ENCODE measurements at regions not wholly inside any gene's neighbourhood (a gene's known extent, or its start where the extent isn't known, plus 50 kb on each side); places are given as distances from the start of the nearest gene placed in this dataset.

DNA sequence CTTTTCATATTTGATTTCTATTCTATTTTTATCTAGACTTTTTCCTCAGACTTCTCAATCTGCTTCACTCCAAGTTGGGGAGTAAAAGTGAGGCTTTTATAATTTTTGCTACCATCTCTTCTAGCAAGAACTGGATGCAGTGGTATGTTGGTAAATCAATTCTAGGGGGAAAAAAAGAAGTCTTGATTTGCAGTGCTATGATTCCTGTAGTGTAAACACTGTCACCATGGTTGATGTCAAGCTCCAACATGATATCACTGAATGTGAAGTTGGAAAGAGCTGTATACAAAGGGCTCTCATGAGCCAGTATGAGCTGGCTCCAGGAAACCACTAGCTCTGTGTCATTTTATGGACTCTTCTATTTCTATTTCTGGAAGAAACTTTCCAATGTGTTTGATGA, 439.2 kb downstream of the NTRK2 start:
- Histone ChIP-seq H3K4me1 (no peaks in the 10 kb centered on the region), H3K36me3 (no peaks in the 10 kb centered on the region), H3K4me3 (no peak overlapping the region), H3K9me3 (no peaks in the 10 kb centered on the region), H3K27ac (no peak overlapping the region), H3K27me3 (no peaks in the 10 kb centered on the region)
- DNase-seq (no peak), ATAC-seq (no peak)
- TF ChIP-seq, protein P1, sequence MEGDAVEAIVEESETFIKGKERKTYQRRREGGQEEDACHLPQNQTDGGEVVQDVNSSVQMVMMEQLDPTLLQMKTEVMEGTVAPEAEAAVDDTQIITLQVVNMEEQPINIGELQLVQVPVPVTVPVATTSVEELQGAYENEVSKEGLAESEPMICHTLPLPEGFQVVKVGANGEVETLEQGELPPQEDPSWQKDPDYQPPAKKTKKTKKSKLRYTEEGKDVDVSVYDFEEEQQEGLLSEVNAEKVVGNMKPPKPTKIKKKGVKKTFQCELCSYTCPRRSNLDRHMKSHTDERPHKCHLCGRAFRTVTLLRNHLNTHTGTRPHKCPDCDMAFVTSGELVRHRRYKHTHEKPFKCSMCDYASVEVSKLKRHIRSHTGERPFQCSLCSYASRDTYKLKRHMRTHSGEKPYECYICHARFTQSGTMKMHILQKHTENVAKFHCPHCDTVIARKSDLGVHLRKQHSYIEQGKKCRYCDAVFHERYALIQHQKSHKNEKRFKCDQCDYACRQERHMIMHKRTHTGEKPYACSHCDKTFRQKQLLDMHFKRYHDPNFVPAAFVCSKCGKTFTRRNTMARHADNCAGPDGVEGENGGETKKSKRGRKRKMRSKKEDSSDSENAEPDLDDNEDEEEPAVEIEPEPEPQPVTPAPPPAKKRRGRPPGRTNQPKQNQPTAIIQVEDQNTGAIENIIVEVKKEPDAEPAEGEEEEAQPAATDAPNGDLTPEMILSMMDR (IDR thresholded peaks at IDR 0.05), result no peak
- intact Hi-C loops (cut with DNase I), result no loop called here

DNA sequence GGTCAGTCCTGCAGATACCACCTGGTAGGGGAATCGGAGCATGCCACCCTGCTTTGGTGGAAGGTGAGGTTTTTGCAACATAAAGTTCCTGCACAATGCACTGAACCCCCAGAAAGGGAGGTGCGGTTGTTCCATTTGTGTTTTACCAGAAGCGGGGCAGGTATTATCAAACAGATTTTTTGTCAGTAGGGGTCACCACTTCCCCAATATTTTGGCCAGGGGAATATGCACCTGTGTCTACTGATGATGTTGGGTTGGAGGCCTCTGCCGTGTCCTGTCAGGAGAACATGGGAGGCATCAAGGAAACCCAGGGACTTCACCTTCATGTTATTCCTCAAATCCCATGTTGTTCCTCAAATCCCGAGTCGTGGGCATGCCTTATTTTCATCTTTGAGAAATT, 438.7 kb downstream of the NTRK2 start:
- no peaks in the 10 kb centered on the region for H3K4me1 ChIP-seq
- no peaks in the 10 kb centered on the region for H3K27me3 ChIP-seq
- H3K4me3 ChIP-seq, result no peak overlapping the region
- no peak overlapping the region for H3K27ac ChIP-seq
- DNase-seq (no peak), ATAC-seq (no peak)
- no peaks in the 10 kb centered on the region for H3K36me3 ChIP-seq
- intact Hi-C loops (cut with DNase I), result no loop called here
- TF ChIP-seq, protein P1 (IDR thresholded peaks at IDR 0.05), result no peak
- H3K9me3 ChIP-seq, result no peaks in the 10 kb centered on the region

DNA sequence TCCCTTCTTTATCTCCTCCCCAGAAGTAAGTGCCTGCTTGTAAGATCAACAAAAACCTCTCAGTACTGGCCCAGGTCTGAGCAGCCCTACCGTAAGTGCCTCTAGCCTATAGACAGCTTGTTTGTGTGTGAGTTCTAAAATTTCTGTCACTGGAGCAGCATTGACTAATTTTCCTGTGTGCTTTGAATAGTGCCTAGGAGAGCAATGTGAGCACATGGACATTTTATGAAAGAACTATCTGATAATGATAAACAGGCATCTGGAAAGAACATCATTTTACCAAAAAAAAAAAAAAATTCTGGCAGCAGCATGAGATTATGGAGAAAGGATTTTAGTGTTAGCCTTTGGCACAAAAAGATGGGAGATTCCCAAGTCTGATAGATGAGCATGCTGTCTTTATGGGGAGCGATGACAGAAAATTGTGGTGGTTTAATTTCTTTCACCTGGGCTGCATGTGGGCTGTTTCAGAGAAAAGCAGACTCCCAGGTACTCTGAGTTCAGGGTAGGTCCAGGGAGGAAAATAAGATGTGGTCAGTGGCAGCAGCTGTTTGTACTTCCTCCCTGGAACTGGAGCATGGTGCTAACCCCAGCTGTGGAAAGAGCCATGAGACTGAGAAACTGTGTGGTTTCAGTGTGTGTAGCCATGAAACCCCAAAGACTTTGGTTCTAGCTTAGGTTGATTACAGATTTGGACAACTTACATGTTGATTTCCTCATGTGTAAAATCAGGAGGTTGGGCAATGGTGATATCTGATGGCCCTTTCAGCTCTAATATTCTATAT, 419.9 kb downstream of the NTRK2 start:
- no peak overlapping the region for H3K4me3 ChIP-seq
- no peaks in the 10 kb centered on the region for H3K9me3 ChIP-seq
- DNase-seq (no peak), ATAC-seq (no peak)
- H3K27me3 ChIP-seq, result no peaks in the 10 kb centered on the region
- H3K36me3 ChIP-seq, result no peaks in the 10 kb centered on the region
- H3K27ac ChIP-seq, result no peak overlapping the region
- TF ChIP-seq, protein P1 (IDR thresholded peaks at IDR 0.05), result no peak
- intact Hi-C loops (cut with DNase I), result no loop called here
- no peaks in the 10 kb centered on the region for H3K4me1 ChIP-seq

DNA sequence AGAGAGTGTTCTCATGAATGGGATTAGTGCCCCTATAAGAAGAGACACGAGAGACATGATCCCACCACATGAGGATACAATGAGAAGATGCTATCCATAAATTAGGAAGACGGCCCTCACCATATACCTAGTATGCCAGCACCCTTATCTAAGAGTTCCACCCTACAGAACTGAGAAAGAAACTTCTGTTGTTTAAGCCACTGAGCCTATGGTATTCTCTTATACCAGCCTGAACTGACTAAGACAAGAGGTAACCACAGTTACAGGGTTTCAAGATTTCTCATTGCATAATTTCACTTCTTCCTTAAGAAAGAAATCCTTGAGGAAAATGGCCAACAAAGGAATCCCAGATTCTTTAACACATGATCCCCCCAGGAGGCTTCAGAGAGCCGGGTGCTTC, 412.4 kb downstream of the NTRK2 start:
- Histone ChIP-seq H3K27me3 (no peaks in the 10 kb centered on the region), H3K4me1 (no peaks in the 10 kb centered on the region), H3K4me3 (no peak overlapping the region), H3K36me3 (no peaks in the 10 kb centered on the region), H3K9me3 (peaks cover 0 to 5% of the 10 kb centered on the region in 2 donors), H3K27ac (no peak overlapping the region)
- DNase-seq (no peak), ATAC-seq (no peak)
- TF ChIP-seq, protein P1 (IDR thresholded peaks at IDR 0.05), result no peak
- intact Hi-C loops (cut with DNase I), result no loop called here

DNA sequence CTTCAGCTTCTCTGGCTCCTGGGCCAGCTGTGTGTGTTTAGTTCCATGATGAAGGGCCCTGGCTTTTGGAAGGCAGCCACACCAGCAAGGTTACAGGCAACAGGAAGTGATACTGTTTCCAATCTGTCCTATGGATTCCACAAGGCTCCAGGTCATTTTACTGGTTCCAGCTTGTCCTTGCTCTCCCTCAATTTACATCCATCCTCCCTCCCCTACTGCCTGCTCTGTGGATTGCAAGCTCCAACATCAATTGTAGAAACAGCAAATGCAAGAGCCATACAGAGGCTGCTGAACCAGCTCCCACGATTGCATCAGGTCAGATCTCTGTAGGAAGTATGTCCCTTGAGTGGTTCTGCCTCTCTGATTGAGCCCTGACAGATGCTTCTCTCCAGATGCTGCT, 409.8 kb downstream of the NTRK2 start:
- ATAC-seq (no peak), DNase-seq (no peak)
- Histone ChIP-seq H3K9me3 (peaks cover 0 to 5% of the 10 kb centered on the region in 2 donors), H3K27me3 (no peaks in the 10 kb centered on the region), H3K4me3 (no peak overlapping the region), H3K36me3 (no peaks in the 10 kb centered on the region), H3K4me1 (no peaks in the 10 kb centered on the region), H3K27ac (no peak overlapping the region)
- intact Hi-C loops (cut with DNase I), result no loop called here
- TF ChIP-seq, protein P1 (IDR thresholded peaks at IDR 0.05), result no peak

All from left lung (tissue), 4 donors.